GM12865 (cell line): ENCODE measurements at regions not wholly inside any gene's neighbourhood (a gene's known extent, or its start where the extent isn't known, plus 50 kb on each side); places are given as distances from the start of the nearest gene placed in this dataset.
"Not testable (repeated sequence)": the region's sequence is repeated elsewhere in the genome, so short reads cannot be mapped to it uniquely, and the experiment has no call there.

Source experiments
- DNase-seq: peaks from one replicate; pipeline ENCODE4 v3.0.0; 2010; ENCODE audit warnings: low read depth
- H3K4me3 ChIP-seq: 2 replicates; pipeline ENCODE4 v1.5.1; 2011; ENCODE audit warnings: mild to moderate bottlenecking, low read depth, low read length, control low read depth
- CTCF ChIP-seq: IDR thresholded peaks from 2 replicates; pipeline ENCODE4 v1.5.1; 2011; ENCODE audit warnings: low read length, control low read depth, low read depth, inconsistent platforms; ENCODE audit not compliant: insufficient read depth; ENCODE audit errors: missing control alignments

GRCh38 chr10:2543974-2544373 lies 523.4 kb upstream of the PFKP start:
- no peak for DNase-seq

GRCh38 chr10:2543142-2543886 lies 524.0 kb upstream of the PFKP start:
- no peak for DNase-seq
- TF ChIP-seq CTCF, result no peak
- H3K4me3 ChIP-seq, result no peak overlapping the region

More at GRCh38 chr10:2543974-2544373, 523.4 kb upstream of the PFKP start:
- H3K4me3 ChIP-seq, result no peak overlapping the region
- TF ChIP-seq CTCF, result no peak

GRCh38 chr10:2541176-2541575 lies 526.2 kb upstream of the PFKP start:
- H3K4me3 ChIP-seq, result no peak overlapping the region
- DNase-seq, result no peak
- no peak for TF ChIP-seq CTCF

GRCh38 chr10:2529945-2530344 lies 537.4 kb upstream of the PFKP start:
- DNase-seq, result no peak
- no peak for TF ChIP-seq CTCF
- H3K4me3 ChIP-seq, result no peak overlapping the region

GRCh38 chr10:2525781-2526180 lies 541.6 kb upstream of the PFKP start:
- H3K4me3 ChIP-seq, result no peak overlapping the region
- DNase-seq, result no peak
- TF ChIP-seq CTCF, result no peak

GRCh38 chr10:2519139-2519538 lies 548.2 kb upstream of the PFKP start:
- no peak for TF ChIP-seq CTCF
- H3K4me3 ChIP-seq, result no peak overlapping the region
- DNase-seq, result no peak

GRCh38 chr10:2509081-2509531 lies 558.2 kb upstream of the PFKP start:
- DNase-seq, result no peak
- no peak overlapping the region for H3K4me3 ChIP-seq
- TF ChIP-seq CTCF, result no peak

- DNase-seq, H3K4me3 ChIP-seq: not testable (repeated sequence)
Observed at GRCh38 chr10:2501366-2501940, 565.9 kb upstream of the PFKP start.
